HG03378 (cell line): ENCODE measurements at regions not wholly inside any gene's neighbourhood (a gene's known extent, or its start where the extent isn't known, plus 50 kb on each side); places are given as distances from the start of the nearest gene placed in this dataset.

ENCODE experiments used
- ATAC-seq: cut with Tn5 transposase; IDR thresholded peaks from one replicate; pipeline ENCODE4 v1.9.1; 2021; ENCODE audit warnings: mild to moderate bottlenecking, moderate library complexity; ENCODE audit not compliant: unreplicated experiment

DNA sequence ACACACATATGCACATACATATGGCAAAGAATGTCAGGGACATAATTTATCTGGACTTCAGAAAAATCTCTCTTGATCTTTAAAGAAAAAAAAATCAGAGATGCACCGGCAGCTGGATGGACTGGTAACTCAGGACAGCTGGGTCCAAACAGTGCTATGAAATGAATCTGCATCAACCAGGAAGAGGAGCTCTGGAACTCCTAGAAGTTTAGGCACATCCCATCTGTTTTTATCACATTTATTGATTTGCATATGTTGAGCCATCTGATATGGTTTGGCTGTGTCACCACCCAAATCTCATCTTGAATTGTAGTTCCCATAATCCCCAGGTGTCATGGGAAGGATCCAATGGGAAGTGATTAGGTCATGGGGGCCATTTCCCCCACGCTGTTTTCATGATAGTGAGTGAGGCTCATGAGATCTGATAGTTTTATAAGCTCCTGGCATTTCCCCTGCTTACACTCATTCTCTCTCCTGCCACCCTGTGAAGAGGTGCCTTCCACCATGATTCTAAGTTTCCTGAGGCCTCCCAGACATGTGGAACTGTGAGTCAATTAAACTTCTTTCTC is 87.7 kb upstream of the AKIP1 start:
- no peak for ATAC-seq

DNA sequence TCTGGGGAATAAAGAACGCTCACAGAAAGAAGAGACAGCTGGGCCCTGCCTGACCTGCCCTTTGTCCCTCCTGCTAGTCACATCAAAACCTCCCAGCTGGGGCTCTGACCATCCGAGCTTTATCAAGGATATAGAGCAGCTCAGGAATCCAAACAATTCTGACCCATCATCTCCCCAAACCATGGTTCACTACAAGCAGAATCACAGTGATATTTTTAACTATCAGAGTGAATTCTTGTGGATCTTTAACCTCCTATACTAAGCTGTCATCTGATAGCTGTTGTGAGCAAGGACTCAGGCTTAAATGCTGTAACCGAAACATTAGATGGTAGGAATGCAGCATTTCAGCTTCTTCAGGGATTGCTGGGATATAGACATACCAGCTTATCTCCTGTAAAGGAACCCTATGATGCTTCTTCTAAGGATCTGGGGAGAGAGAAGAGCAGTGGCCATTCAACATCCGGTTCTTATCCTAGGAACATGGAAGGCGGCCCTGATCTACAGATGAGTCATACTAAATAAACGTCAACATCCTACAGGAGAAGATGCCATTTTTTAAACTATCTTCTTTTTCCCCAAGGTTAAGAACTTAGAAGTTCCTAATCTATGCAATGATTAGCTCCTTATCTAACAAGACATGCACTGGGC is 84.7 kb upstream of the AKIP1 start:
- ATAC-seq: no peak

DNA sequence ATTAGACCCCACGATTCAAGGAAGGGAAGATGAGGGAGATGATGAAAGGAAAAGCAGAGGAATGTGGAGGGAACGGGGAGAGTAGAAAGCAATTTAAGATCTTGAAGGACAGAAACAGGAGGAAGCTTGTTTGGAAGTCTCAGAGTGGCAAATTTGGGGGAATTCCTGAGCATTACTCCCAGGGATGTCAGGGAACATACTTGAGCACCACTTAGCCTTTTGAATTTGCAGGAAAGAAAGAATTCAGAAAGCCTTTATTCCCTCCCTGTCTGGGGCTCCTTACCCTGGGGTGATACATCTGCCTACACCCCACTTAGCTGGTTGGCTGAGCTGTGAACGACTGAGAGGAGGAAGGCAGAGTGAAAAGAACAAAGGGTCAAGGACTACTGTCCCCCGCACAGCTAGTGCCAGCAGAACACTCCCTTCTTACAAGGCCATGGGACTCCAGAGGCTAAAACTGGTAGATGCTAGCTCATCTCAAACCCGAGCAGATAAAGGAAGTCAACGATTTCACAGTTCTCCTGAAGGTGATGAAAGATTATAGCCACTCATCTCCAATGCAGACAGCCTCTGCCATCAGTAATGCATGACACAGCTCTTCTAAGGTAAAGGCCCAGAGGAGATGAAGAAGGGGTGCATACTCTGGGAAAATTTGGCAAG is 84.0 kb upstream of the AKIP1 start:
- ATAC-seq: no peak

DNA sequence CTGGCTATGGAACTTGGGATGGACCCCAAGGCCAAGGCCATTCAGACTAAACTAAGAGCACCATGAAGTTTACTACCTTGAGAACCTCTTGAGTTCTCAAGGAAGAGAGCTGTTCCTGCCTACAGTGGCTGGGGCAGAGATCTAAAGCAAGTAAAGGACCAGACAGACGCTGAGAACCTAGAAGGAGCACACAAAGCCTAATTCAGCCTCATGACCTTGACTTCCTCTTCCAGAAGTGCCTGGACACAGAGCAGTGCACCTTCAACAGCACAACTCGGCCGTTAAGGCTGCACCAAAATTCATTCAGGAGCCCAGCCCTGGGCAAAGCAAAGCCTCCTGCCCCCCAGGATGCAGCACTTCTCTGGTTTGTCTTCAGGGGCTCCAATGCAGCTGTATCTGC is 82.9 kb upstream of the AKIP1 start:
- ATAC-seq: no peak

DNA sequence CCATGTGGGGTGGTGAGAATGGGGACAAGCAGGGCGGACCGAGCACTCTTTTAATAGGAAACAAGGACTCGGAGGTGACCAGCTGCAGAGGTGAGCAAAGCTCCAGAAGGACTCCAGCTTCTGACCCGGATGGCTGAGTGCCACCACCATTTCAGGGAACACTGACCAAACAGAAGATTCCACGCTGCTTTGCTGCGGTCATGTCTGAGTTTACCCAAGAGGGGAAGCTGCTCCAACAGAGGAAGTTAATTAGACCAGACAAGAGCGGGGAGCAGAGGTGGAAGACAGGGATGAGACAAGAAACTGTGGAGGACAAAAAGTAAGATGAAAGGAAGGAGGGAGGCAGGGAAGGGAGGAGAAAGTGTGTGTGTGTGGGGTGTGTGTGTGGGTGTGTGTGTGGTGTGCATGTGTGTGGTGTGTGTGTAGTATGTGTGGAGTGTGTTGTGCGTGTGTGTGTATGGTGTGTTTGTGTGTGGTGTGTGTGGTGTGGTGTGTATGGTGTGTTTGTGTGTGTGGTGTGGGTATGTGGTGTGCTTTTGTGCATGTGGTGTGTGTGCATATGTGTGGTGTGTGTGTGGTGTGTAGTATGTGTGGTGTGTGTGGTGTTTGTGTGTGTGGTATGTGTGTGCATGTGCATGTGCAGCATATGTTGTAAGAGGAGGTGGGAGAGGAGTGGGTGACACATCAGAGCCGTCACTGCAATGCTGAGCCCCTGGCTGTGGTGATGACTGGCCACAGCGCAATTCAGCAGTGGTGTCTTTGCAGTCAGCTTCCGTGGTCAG is 82.2 kb upstream of the AKIP1 start:
- no peak for ATAC-seq

DNA sequence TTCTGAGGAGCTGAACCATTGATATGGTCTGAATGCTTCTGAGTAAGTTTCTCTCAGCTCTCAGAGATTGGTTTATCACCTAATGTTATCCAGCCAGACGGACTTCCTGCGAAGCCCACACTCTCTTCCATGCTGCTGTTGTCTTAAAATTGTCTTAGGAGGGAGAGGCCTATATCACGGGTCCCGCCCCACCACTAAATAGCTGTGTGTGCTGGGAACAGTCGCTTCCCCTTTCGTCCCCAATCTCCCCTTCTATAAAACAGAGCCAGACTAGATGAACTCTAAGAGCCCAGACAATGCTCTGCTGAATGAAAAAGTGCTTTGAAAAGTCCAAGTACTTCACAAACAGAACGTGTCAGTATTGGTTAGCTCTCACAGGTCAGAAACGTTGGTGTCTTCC is 81.4 kb upstream of the AKIP1 start:
- no peak for ATAC-seq

DNA sequence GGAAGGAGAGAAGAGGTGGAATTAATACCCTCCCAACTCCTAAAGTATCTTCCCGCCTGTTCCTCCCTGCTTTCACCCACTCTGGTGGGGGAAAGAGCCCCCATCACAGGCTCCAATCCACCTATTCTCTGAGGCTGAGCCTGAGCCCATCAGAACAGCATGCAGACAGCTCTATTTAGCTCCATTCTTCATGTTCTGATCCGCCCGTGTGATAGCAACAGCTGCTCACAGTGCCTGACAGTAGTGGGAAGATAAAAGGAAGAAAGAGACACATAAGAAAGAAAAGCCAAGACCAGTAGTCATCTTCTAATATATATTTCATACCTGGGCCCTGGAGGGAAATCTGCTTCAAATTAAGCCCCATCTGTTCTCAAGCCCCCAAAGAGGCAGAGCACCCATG is 80.3 kb upstream of the AKIP1 start:
- no peak for ATAC-seq

DNA sequence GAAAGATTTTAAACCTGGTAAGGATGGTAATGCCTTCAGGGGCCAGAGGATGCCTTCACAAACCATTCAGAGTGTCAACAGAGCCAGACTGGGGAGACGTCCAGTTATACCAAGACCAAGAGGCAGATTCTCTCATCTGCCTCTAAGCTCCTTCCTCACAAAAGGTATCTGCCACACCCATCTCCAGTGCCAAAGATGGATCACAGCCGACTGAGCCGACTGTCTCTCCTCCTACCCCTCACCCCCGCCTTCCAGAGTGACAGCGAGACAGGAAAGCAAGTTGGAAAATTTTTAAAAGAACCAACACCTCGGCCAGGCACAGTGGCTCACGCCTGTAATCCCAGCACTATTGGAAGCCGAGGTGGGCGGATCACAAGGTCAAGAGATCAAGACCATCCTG is 79.1 kb upstream of the AKIP1 start:
- no peak for ATAC-seq

DNA sequence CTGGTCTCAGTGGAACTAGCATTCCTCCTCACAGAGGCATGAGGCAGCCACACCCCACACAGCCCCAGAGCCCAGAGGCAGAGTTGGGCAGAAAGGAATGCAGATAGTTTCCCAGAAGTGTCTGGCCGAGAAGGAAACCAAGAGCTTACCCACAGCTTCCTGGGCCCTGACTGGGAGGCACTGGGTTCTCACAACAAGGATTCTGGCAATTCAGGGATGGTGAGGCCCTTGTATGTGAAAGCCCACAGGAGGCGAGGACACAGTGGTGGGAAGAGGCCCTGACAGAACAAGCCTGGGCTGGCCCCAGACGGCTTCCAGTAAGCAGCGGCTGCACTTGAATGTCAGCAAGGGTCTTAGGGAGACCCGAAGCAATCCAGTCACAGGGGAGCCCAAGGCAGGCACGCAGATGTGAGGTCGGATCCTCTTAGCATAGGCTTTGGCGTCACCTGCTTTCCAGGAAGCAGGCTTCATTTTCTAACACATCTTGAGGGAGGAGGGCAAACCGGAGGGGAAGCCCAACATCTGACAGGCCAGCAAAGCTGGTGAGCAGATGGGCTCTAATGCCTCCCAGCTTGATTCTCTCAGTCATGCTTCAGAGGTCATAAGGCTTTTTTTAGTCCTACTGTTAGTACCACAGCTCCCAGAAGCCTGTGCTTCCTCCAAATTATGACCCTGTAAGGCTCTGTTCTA is 78.3 kb upstream of the AKIP1 start:
- peak; percentile 87 for ATAC-seq

DNA sequence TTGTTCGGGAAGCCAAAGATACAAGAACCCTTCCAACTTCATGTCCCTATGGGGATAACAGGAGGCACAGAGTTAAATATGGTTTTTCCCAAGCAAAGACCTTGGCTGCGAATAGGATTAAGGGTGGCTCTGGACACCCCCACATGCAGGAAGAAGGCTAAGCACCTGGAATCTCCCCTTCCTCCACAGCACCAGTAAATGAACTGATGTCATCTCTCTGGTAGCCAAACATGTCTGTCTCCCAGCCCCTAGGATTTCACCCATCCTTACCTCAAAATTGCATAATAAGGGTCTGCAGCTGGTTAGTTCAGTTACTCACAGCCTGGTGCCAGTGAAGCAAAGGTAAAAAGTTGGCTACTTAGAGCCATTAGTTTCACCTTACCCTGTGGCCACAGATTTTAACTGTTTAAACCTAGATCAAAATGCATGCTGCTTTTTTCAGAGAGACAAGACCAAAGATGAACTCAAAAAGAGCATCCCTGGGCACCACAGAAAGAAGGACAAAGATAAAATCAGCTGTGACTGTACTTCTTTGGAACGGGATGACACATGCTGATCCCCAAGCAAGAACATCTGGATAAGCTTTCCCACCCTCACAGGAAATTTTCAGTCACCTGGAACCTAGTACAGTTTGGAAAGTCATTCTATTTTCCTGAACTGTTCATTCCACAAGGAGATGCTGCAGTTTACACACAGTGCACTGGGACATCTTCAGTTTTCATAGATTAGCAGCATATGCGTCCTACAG is 77.2 kb upstream of the AKIP1 start:
- no peak for ATAC-seq

DNA sequence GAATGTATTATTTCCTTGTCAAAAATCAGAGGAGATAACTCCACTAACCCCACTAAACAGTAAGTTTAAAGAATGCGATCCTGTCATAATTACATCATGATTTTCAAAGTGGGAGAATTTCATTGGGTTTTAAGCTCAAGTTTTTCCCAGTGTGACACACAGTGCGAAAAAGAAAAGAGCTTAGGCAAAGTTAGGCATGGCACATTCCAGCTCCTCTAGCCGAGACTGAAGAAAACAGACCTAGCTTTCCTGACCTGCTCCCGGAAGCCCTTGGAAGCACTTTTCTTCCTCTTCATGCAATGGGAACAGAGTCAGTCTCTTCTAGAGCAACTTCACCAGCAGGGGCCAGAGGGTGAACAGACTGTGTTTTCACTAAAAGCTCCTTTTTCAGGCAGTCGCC is 76.6 kb upstream of the AKIP1 start:
- no peak for ATAC-seq

DNA sequence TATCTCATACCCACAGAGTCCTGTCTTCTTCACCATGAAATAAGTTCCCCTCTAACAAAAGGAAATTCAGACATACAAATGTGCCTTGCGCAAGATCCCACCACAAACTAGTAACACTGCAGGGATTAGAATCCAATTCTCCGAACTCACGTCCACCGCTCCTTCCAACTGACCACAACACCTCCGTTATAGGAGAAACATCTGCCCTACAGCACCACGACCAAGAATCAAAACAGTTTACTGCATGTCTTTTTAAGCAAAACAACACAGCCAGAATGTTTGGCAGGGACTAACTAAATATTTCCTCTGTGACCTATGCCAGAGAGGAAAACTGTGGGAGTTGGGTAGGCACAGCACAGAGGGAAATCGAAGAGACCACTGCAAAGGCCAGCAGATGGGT is 72.7 kb upstream of the AKIP1 start:
- ATAC-seq: no peak

DNA sequence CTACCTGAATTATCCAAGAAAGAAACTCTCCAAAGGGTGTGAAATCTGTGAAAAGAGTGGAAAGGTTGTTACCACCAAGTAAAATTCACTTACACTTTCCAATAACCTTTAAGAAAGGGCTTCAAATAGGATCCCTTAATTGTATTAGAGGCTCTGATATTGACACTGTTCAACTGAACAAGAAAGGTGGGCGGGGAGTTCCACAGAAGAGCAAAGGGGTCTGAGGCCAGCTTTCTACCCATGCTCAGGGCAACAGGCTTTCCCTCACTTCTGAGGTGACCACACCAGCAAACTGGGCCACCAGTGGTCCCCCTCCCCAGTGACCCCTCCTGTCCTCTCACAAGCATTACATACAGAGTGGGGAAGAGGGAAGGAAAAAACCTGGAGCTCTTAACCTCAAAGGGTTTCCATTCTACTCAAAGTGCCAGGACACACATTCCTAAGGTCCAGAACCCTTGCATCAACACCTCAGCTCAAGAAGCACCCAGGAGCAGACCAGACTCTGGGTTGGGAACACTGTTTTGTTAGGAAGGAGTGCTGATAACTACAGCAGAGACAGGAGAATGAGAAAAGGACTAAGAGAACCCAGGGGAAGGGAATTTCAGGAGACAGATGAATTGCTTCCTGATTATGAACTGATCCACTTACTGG is 71.6 kb upstream of the AKIP1 start:
- no peak for ATAC-seq

DNA sequence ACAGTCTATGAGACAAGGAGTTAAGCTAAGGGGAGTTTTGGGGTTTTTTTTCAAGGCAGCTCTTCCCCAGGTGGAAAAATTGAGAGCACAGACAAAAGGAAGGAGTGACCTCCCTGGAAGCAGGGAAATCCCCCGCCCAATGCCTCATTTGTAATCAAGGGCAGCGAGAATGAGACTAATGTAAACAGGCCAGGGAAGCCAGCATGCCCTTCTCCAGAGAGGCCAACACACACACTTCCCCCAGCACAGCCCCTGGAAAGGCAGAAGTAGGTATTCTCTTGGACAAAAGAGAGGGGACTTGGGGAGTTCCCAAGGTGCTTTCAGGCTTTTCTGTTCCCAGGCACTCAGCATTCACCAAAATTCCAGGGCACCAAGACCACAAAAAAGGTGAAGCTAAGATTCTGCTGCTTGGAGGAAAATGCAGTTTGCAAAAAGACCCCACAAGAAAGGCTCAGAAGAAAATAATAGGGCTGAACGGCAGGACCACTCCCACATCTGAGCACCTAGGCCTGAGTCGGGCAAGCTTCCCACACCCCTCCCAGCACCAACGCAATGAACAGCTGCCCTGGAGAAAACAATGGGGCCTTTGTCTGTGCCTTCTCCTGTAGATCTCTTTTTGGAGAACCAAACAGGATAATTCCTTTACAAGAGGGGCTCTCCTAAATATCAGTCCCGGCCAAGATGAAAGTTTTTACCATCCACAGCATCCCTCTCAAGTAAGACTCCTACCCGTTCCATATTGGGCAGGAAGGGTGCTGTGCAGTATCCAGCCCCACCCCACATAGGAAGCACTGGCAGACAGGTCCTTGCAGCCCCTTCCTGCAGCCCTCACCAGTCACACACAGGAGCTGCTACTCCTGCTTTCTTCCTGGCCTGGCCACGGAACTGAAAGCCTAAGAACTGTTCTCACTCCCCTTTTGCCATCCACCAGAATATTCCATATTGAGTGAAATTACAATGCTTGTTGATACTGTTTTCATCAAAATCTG is 70.7 kb upstream of the AKIP1 start:
- ATAC-seq: no peak

DNA sequence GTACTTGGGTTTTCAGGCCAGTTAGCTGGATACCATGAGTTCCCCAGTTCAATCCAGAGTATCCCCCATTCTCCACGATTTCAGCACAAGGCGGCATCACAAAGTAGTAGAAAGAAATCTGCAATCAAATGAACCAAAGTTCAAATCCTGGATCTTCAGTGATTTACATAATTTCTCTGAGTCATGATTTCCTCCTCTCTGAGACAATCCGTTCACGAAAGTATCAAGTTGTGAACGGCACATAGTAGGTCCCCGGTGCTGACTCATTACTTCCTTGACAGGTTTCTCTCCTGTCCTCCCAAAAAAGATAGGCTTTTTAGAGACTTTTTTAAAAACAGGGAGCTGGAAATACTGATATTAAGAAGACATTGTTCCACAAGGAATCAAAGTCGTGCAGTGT is 69.1 kb upstream of the AKIP1 start:
- no peak for ATAC-seq

DNA sequence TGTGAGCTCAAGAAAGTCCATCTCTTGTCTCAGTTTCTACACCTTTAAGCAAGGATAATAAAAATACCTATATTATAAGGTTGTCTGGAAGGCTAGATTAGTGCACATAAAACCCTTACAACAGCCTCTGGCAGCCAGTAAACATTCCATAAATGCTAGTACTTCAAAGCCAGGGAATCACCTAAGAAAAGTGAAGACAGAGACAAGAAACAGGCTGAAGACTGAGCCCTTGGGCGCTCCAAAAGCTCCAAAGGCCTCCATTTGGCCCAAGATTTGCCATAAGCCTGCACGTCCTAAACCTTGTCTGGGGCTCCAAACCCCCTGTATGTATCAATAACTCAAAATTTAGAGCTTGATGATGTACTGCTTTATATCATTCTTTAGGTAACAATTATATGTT is 52.2 kb upstream of the AKIP1 start:
- no peak for ATAC-seq
